HCT116 (cell line): ENCODE measurements at regions not wholly inside any gene's neighbourhood (a gene's known extent, or its start where the extent isn't known, plus 50 kb on each side); places are given as distances from the start of the nearest gene placed in this dataset.

Experiments
- EZH2 ChIP-seq: fragments of 200-600 bp; sonication (generic); IDR thresholded peaks from 2 replicates; pipeline ENCODE4 v1.6.1; 2017; ENCODE audit warnings: antibody characterized with exemption, mixed run types
- JUND ChIP-seq: IDR thresholded peaks from 2 replicates; pipeline ENCODE4 v1.6.1; 2012
- POLR2AphosphoS5 ChIP-seq: IDR thresholded peaks from 2 replicates; pipeline ENCODE4 v1.6.1; 2011; ENCODE audit warnings: mild to moderate bottlenecking, low read depth, low read length, moderate library complexity
- RAD21 ChIP-seq: IDR thresholded peaks from 2 replicates; pipeline ENCODE4 v1.6.1; 2012; ENCODE audit warnings: low read depth, mild to moderate bottlenecking

GRCh38 chr20:26347396-26347795 lies 650.7 kb upstream of the ZNF337 start:
- TF ChIP-seq POLR2AphosphoS5 (no peak), RAD21 (no peak), JUND (no peak), EZH2 (no peak)
